GM12872 (cell line): ENCODE measurements at regions not wholly inside any gene's neighbourhood (a gene's known extent, or its start where the extent isn't known, plus 50 kb on each side); places are given as distances from the start of the nearest gene placed in this dataset.

ENCODE experiments used
- CTCF ChIP-seq: IDR thresholded peaks from 3 replicates; pipeline ENCODE4 v1.5.1; 2011; ENCODE audit warnings: low read depth, mild to moderate bottlenecking, low read length, moderate library complexity; ENCODE audit not compliant: insufficient read depth

GRCh38 chr1:95951371-95952102 lies 717.5 kb downstream of the RWDD3 start:
- no peak for TF ChIP-seq CTCF

GRCh38 chr1:95953015-95953414 lies 719.0 kb downstream of the RWDD3 start:
- no peak for TF ChIP-seq CTCF

- TF ChIP-seq CTCF, result no peak
Observed at GRCh38 chr1:95954585-95954984, 720.6 kb downstream of the RWDD3 start.

GRCh38 chr1:95956215-95956614 lies 722.2 kb downstream of the RWDD3 start:
- TF ChIP-seq CTCF, result no peak

GRCh38 chr1:95957748-95958147 lies 723.7 kb downstream of the RWDD3 start:
- TF ChIP-seq CTCF, result no peak

GRCh38 chr1:95966866-95967265 lies 732.9 kb downstream of the RWDD3 start:
- no peak for TF ChIP-seq CTCF

- TF ChIP-seq CTCF, result no peak
Observed at GRCh38 chr1:95974586-95974985, 740.6 kb downstream of the RWDD3 start.
